Loucy (cell line): ENCODE measurements at regions not wholly inside any gene's neighbourhood (a gene's known extent, or its start where the extent isn't known, plus 50 kb on each side); places are given as distances from the start of the nearest gene placed in this dataset.

ENCODE experiments used
- H2AFZ ChIP-seq: fragments of 200-600 bp; sonication (generic); 2 replicates; pipeline ENCODE4 v1.6.0; 2016; ENCODE audit warnings: antibody characterized with exemption, mild to moderate bottlenecking, low read length, moderate library complexity
- H3F3A ChIP-seq: fragments of 200-600 bp; 2 replicates; pipeline ENCODE4 v1.6.0; 2016; ENCODE audit warnings: antibody characterized with exemption, low read depth, mild to moderate bottlenecking
- H3K27me3 ChIP-seq: fragments of 200-600 bp; sonication (generic); 2 replicates; pipeline ENCODE4 v1.6.1; 2014; ENCODE audit warnings: low read length, mild to moderate bottlenecking; ENCODE audit not compliant: insufficient read depth, poor library complexity, severe bottlenecking
- H3K36me3 ChIP-seq: fragments of 200-600 bp; sonication (generic); 2 replicates; pipeline ENCODE4 v1.6.1; 2016; ENCODE audit warnings: low read length; ENCODE audit not compliant: insufficient read depth
- H3K4me1 ChIP-seq: fragments of 200-600 bp; sonication (generic); 2 replicates; pipeline ENCODE4 v1.5.1; 2014; ENCODE audit warnings: low read length, mild to moderate bottlenecking; ENCODE audit not compliant: insufficient read depth, poor library complexity, severe bottlenecking
- H3K4me2 ChIP-seq: fragments of 200-600 bp; sonication (generic); 2 replicates; pipeline ENCODE4 v1.6.0; 2014; ENCODE audit warnings: antibody characterized with exemption, low read length, low read depth, mild to moderate bottlenecking; ENCODE audit not compliant: poor library complexity, severe bottlenecking
- H3K4me3 ChIP-seq: fragments of 200-600 bp; sonication (generic); 2 replicates; pipeline ENCODE4 v1.5.1; 2014; ENCODE audit warnings: low read length, mild to moderate bottlenecking, mixed read lengths; ENCODE audit not compliant: poor library complexity, severe bottlenecking
- H3K79me2 ChIP-seq: fragments of 200-600 bp; sonication (generic); 2 replicates; pipeline ENCODE4 v1.6.1; 2014; ENCODE audit warnings: low read length; ENCODE audit not compliant: insufficient read depth
- H3K9ac ChIP-seq: fragments of 200-600 bp; sonication (generic); 2 replicates; pipeline ENCODE4 v1.6.0; 2014; ENCODE audit warnings: mild to moderate bottlenecking, low read depth, low read length, moderate library complexity; ENCODE audit not compliant: poor library complexity, severe bottlenecking
- H3K9me2 ChIP-seq: fragments of 200-600 bp; sonication (generic); replicated peaks from 2 replicates; pipeline ENCODE4 v1.6.1; 2016; ENCODE audit warnings: low read depth, low read length, mixed read lengths
- H3K9me3 ChIP-seq: fragments of 200-600 bp; sonication (generic); 2 replicates; pipeline ENCODE4 v1.6.1; 2014; ENCODE audit warnings: mild to moderate bottlenecking, antibody characterized with exemption, low read length, low read depth; ENCODE audit not compliant: insufficient read depth
- H4K20me1 ChIP-seq: fragments of 200-600 bp; sonication (generic); 2 replicates; pipeline ENCODE4 v1.6.0; 2014; ENCODE audit warnings: antibody characterized with exemption, low read length, mild to moderate bottlenecking; ENCODE audit not compliant: insufficient read depth, poor library complexity, severe bottlenecking
- EZH2phosphoT487 ChIP-seq: fragments of 200-600 bp; IDR thresholded peaks from 2 replicates; pipeline ENCODE4 v1.6.1; 2018; ENCODE audit warnings: antibody characterized with exemption, mild to moderate bottlenecking, moderate library complexity, borderline replicate concordance
- TF ChIP-seq, protein P1 (sequence below): fragments of 200-600 bp; sonication (generic); conservative IDR thresholded peaks from 2 replicates; pipeline ENCODE4 v1.5.1; 2014; ENCODE audit warnings: mild to moderate bottlenecking, antibody characterized with exemption, low read length

DNA sequence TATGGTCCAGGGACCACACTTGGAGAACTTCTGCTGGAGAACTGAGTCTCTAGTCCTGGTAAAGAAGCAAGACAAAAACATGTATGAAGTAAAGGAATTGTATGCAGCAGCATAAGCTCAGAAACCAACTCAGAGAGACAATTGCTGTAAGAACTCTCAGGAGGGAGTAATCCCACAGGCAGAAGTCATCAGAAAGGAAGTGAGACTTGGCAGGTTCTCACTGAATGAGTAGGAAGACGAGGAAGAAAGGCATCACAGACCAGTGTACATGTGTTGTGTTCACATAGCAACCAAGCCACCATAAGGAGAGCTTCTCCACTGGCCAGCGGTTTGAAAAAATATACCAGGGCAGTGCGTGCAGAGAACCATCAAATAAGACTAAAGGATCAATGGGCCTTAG lies 57.9 kb upstream of the FST start:
- TF ChIP-seq, protein P1, sequence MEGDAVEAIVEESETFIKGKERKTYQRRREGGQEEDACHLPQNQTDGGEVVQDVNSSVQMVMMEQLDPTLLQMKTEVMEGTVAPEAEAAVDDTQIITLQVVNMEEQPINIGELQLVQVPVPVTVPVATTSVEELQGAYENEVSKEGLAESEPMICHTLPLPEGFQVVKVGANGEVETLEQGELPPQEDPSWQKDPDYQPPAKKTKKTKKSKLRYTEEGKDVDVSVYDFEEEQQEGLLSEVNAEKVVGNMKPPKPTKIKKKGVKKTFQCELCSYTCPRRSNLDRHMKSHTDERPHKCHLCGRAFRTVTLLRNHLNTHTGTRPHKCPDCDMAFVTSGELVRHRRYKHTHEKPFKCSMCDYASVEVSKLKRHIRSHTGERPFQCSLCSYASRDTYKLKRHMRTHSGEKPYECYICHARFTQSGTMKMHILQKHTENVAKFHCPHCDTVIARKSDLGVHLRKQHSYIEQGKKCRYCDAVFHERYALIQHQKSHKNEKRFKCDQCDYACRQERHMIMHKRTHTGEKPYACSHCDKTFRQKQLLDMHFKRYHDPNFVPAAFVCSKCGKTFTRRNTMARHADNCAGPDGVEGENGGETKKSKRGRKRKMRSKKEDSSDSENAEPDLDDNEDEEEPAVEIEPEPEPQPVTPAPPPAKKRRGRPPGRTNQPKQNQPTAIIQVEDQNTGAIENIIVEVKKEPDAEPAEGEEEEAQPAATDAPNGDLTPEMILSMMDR, result no peak
- no peak for TF ChIP-seq EZH2phosphoT487
- Histone ChIP-seq H4K20me1 (no peaks in the 10 kb centered on the region), H3F3A (no peaks in the 10 kb centered on the region), H3K9ac (no peak overlapping the region), H3K4me1 (no peaks in the 10 kb centered on the region), H3K4me2 (no peak overlapping the region), H3K36me3 (no peaks in the 10 kb centered on the region), H3K9me3 (no peaks in the 10 kb centered on the region), H3K9me2 (no peaks in the 10 kb centered on the region), H3K27me3 (no peaks in the 10 kb centered on the region), H3K79me2 (no peaks in the 10 kb centered on the region), H3K4me3 (no peak overlapping the region), H2AFZ (no peak overlapping the region)

- Histone ChIP-seq H3K27me3 (no peaks in the 10 kb centered on the region), H4K20me1 (no peaks in the 10 kb centered on the region), H3F3A (no peaks in the 10 kb centered on the region), H3K79me2 (no peaks in the 10 kb centered on the region), H3K4me3 (no peak overlapping the region), H3K36me3 (no peaks in the 10 kb centered on the region), H3K9ac (no peak overlapping the region), H3K4me1 (no peaks in the 10 kb centered on the region), H2AFZ (no peak overlapping the region), H3K9me2 (no peaks in the 10 kb centered on the region), H3K4me2 (no peak overlapping the region), H3K9me3 (no peaks in the 10 kb centered on the region)
- no peak for TF ChIP-seq EZH2phosphoT487
- TF ChIP-seq, protein P1, result no peak
These were observed 56.7 kb upstream of the FST start for GRCh38 chr5:53423724-53424123.

- Histone ChIP-seq H3K27me3 (no peaks in the 10 kb centered on the region), H3K79me2 (no peaks in the 10 kb centered on the region), H3K4me2 (no peak overlapping the region), H2AFZ (no peak overlapping the region), H3K4me1 (no peaks in the 10 kb centered on the region), H4K20me1 (no peaks in the 10 kb centered on the region), H3K9me2 (no peaks in the 10 kb centered on the region), H3F3A (no peaks in the 10 kb centered on the region), H3K9ac (no peak overlapping the region), H3K36me3 (no peaks in the 10 kb centered on the region), H3K4me3 (no peak overlapping the region), H3K9me3 (no peaks in the 10 kb centered on the region)
- TF ChIP-seq EZH2phosphoT487, result no peak
- TF ChIP-seq, protein P1, result no peak
These were observed 55.5 kb upstream of the FST start for GRCh38 chr5:53424686-53425615.
